CD4-positive, alpha-beta T cell treated with Interferon gamma for 1 hour (primary cell): ENCODE measurements at regions not wholly inside any gene's neighbourhood (a gene's known extent, or its start where the extent isn't known, plus 50 kb on each side); places are given as distances from the start of the nearest gene placed in this dataset.
"Not testable (repeated sequence)": the region's sequence is repeated elsewhere in the genome, so short reads cannot be mapped to it uniquely, and the experiment has no call there.

ENCODE experiments used
- DNase-seq: peaks from one replicate; pipeline ENCODE4 v3.0.0-alpha.2; 2020

DNA sequence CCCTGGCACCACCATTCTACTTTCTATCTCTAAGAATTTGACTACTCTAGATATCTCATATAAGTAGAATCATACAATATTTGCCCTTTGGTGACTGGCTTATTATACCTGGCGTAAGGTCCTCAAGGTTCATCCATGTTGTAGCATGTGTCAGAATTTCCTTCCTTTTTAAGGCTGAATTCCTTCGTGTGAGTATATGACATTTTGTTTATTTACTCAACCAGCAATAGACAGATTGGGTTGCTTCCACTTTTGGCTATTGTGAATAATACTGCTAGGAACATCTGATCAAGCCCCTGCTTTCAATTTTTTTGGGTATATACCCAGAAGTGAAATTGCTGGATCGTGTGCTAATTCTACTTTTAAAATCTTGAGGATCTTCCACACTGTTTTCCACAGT lies 232.8 kb upstream of the MCHR2 start:
- DNase-seq = no peak

DNA sequence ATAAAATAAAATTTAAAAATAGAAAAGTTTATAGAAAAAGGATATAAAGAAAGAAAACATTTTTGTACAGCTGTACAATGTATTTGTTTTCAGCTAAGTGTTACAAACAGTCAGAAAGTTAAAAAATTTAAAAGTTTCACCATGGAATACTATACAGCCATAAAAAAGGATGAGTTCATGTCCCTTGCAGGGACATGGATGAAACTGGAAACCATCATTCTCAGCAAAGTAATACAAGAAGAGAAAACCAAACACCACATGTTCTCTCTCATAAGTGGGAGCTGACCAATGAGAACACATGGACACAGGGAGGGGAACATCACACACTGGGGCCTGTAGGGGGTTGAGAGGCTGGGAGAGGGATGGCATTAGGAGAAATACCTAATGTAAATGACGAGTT lies 229.9 kb upstream of the MCHR2 start:
- not testable (repeated sequence) for DNase-seq

DNA sequence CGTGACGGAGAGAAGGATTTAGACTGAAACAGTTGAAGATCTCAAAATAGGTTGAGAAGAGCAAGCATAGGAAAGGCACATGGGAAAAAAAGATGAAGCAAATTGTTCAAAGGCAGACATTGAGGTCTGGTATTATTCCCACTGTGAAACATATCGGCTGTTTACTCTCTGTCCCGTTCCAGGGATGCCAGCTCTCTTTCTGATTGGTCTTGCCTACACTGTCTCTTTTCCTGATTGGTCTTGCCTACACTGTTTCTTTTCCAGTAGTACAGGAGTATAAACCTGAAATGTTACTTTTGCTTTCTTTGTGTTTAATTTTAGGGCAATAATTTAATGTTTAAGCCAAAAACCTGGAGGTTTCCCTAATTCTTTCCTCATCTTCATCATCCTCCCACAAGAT lies 226.5 kb upstream of the MCHR2 start:
- DNase-seq = no peak

DNA sequence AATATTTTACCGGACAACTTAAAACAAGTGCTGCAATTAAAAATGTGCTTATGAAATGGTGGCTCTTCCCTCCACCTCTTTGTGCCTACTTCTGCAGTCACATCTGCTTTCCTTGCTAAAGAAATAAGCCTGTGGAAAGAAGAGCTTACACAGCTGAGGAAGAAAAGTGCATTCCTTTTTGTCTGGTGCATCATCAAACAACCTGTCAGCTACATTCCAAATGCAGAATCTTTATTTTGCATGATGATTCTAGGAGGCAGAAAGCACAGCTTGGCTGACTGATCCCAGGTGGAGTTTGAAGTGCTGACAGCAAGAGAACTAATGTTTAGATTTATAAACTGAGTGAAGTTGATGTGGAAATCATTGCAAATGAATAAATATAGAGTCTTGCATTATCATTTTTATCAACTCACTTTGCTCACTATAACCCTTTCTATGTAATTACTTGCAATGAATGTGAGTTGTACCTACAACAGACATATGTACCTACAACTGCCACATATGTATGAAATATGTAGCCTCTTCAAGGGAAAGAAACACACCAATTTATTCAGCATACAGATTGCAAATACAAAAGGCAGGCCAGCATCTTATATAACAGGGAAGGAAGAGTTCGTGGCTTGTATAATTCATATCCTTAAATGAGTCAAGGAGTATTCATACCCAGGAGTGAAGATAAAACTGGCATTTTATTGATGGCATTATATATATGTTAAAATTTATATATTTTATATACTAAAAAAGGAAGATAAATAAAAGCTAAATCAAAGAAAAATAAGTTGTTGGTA lies 223.4 kb upstream of the MCHR2 start:
- DNase-seq = no peak

DNA sequence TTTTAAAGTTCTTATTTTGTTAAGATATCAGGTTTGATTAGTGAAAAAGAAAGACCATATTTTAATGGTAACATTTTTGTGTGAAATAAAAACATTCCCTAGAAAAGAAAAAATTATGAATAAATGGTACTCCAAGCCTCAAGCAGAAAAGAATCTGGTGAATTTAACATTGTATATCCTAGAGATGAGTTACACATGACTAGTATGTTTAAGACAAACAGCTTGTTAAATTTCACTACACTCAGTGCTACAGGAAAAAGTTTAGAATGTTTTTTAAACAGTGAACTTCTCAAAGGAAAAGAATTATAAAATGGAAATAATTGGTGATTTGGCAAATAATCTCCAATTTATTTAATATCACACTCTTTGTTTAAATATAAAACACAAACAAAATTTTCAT lies 222.7 kb upstream of the MCHR2 start:
- no peak for DNase-seq

DNA sequence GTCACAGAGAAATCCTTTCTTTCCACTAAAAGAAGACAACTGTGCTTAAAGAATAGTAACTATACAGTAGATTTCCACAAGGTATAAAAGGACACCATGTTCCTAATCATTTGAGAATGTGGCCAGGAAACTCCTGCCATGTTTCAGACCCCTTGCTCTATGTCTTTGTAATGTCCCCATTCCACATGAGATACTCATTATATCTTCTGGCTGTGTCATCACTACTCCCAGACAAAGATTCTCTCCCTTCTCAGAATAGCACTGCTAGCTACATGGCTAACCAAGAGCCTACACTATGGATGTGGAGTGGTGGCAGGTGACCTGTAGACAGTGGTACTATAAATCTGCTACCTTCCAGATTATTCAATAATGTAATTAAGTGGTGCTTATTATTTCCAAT lies 218.1 kb upstream of the MCHR2 start:
- no peak for DNase-seq

DNA sequence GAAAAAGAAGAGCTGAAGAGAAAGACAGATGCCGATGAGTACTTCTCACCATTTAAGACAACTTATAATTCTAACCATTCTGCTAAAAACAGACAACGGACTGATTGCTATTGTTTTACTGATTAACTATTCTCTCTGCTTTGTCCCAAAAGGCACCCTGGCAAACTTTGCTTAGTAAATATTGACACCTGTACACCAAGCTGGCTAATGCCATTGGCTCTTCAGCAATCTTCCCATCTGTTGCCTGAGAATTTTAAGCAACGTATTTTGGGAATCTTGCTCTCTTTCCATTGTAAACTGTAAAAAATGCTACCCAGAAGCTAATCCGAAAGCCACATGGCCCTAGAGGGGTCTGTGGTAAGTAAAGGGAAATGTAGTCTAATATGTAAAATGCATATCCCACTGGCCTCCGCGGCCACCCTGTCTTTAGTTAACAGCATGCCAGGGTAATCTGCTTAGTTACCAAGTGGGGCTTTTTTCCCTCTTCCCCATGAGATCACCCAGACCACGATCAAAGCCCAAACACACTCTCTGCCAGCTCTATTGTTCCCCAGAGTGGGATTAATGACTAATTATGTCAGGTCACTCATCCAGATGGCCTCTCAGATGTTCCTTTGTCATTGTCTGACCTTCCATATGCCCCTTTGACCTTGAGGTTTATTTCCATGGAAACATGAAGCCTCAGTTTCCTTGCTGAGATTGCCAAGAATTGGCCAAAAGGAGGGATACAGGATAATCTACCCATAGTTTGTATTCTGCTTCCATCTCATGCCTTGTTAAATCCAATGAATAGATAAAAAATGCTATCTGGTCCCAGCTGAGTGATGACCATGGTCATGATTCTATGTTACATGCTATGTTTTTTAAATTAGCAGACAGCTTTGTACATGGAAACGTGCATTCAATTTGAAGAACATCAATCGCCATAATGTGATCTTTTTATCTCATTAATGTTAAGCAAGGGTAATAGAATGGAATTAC lies 216.4 kb upstream of the MCHR2 start:
- no peak for DNase-seq

DNA sequence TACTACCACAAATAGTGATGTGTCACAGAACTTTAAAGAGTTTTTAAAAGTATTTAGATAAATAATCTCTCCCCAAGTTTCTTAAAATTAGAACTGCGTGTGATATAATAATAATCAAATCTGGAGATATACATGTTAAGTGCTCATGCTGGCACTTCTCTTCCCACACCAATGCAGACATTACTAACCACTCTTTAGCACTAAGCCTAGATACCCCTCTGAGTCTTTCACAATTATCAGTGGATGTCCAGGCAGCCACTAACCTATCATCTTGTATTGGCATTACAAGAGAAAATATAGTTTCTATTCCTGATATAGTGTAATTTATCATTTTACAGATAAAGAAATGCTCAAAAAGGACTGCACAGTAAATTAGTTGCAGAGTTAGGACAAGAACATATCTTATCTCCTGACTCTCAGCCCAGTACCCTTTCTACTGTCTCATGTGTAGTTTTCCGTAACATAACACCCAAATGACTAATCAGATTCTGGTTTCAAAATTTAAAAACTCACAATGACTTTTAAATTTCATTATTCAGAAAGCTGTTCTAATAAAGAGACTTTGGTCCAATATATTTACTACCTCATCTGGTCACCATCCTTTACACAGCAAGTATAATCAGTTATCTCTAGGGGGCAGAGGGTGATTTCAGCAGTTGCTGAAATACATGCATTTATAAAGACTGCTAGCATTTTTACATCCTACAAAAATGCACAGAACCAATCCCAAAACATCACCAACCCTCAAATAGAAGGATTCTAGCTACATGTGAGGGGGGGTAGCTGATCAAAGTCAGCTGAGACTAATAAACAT lies 215.5 kb upstream of the MCHR2 start:
- DNase-seq = no peak

DNA sequence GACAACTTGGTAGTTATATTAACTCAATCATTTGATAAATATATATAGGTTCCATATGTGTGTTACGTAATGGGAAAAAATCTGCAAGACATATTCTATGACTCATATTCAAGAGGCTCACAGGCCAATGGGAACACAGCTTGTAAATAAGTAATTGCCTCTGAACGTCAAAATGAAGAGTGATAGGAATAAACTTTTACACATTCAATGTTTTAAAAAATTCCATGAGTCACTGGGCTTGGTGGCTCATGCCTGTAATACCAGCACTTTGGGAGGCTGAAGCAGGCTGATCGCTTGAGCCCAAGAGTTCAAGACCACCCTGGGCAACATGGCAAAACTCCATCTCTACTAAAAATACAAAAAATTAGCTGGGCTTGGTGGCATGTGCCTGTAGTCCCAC lies 209.4 kb upstream of the MCHR2 start:
- no peak for DNase-seq

DNA sequence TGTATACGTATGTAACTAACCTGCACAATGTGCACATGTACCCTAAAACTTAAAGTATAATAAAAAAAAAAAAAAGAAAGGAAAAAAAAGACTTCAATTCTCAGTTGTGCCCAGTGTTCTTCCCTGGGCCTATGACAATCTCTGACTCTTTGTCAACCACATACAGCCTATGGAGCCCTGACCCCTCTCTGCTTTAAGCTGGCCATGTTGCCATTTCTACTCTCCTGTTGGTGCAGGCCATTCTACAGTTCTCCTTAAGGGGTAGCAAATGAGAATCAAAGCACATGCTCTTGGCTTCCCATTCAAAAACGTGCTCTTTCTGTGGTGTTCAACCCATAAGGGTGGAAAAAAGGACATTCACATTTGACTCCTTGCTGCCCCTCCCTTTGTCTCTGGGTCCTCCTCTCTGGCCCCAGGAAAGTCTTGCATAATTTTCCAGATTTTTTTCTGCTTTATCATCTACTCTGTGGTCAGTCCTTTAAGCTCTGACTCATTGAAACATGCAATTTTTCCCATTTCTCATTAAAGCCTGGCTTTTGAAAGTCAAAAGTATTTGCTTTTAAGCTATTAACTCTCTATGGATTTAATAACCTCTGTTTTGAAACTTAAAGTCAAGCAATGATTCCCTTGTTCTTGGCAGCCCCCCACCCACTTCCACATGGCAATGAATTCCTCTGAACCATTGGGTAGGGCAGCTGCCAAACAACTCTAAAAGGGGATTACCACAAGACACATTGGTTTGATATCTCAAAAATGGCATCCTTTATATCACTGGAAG lies 208.6 kb upstream of the MCHR2 start:
- no peak for DNase-seq

DNA sequence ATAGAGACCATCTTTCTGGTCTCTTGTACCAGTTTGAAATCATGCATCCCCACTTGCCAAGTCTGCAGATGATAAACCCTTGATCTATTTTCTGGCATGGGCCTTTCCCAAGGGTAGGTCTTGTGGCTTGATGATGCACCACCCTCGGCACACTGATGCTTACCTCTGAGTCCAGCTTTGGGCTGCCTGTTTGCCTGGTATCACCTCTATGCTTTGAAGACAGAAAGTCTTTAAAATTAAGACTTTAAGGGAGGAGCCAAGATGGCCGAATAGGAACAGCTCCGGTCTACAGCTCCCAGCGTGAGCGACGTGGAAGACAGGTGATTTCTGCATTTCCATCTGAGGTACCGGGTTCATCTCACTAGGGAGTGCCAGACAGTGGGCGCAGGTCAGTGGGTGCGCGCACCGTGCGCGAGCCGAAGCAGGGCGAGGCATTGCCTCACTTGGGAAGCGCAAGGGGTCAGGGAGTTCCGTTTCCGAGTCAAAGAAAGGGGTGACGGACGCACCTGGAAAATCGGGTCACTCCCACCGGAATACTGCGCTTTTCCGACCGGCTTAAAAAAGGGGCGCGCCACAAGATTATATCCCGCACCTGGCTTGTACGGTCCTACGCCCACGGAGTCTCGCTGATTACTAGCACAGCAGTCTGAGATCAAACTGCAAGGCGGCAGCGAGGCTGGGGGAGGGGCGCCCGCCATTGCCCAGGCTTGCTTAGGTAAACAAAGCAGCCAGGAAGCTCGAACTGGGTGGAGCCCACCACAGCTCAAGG lies 202.4 kb upstream of the MCHR2 start:
- not testable (repeated sequence) for DNase-seq

DNA sequence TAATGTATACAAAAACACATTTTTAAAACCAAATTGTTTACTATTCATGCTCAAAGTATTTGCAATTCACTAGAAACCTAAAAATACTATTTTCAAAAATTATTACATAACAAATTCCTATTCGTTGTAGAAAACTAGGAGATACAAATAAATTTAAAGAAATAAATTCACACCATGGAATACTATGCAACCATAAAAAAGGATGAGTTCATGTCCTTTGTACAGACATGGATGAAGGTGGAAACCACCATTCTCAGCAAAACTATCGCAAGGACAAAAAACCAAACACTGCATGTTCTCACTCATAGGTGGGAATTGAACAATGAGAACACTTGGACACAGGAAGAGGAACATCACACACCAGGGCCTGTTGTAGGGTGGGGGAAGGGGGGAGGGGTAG lies 201.2 kb upstream of the MCHR2 start:
- not testable (repeated sequence) for DNase-seq

DNA sequence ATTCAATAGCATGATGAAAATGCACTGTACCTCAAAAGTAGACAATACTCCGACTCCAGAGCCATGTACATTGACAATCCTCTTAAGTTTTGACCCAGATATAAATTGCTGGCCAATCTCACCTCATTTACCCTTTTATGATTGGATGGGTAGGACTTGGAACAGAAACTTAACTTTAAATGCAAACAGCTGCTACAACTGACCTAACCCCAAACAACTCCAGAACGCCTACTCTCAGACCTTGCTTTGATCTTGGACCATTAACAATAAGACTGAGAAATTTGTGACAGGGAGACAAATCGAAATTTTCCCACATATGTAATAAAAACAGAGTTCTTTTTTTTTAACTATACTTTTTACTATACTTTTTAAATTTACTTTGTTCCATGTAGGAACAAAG lies 200.5 kb upstream of the MCHR2 start:
- no peak for DNase-seq

DNA sequence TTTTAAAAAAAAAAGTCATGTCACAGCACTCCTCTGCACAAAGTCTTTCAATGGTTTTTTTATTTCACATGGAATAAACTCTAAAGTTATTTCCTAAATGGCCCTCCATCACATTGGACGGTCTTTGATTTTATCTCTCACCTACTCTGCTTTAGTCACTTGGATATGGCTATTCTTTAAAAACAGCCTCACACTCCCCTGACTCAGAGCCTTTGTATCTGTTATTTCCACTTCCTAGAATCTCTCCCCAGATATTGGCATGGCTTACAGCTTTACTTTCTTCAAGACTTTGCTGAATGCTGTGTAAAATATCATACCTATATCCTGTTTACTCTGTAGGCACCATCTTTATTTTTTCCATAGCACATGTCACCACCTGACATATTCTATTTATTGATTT lies 194.7 kb upstream of the MCHR2 start:
- DNase-seq = no peak

DNA sequence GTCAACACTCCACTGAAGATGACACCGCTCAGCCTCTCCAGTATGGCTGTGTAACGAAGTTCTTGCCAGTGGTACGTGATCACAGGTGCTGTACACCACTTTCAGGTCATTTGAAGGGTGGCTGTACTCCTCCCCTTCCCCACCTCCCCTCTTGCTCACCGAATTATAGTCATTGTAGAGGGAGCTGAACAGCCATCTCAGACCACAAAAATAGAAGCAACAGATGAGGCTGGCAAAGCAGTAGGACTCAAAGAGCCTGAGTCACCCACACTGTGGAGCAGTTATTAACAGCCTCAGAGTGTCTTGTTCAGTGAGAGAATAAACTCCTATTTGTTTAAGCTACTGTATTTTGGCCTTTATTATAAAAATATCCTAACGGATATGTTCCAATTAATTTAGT lies 192.5 kb upstream of the MCHR2 start:
- no peak for DNase-seq

DNA sequence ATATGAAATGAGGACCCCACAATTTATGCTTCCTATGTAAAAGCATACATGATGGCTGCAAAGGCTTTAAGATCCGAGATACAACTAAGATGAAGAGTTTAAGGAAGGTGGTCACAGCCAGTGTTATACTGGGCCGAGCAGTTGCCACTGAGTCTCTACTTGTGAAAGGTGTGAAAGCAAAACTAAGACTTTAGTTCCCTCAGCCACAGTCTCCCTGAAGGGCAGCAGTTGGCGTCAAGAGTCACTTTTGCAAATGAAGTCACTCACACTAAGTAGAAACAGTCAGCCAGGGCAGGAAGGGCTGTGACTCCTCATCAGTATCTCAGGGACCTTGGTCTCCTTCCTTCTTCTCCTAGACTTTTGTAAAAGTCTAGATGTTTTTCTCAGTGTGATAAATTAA lies 191.6 kb upstream of the MCHR2 start:
- DNase-seq = no peak

DNA sequence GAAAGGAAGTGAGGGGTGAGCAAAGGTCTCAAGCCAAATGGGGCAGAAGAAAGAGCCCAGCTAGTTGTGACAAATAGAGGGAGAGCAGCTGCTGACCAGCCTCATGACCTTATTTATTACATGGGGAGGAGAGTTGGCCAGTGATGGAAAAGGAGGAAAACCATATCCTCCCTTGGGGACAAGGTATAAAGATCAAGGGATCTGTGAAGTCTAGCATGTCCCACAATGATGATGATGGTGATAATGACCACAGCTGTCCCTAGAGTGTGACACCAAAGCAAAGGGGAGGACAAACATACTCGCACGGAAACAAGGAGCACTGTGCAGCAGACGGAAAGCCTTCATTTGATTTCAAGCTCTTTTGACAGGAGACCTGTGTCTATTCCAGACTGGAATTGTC lies 190.4 kb upstream of the MCHR2 start:
- no peak for DNase-seq

DNA sequence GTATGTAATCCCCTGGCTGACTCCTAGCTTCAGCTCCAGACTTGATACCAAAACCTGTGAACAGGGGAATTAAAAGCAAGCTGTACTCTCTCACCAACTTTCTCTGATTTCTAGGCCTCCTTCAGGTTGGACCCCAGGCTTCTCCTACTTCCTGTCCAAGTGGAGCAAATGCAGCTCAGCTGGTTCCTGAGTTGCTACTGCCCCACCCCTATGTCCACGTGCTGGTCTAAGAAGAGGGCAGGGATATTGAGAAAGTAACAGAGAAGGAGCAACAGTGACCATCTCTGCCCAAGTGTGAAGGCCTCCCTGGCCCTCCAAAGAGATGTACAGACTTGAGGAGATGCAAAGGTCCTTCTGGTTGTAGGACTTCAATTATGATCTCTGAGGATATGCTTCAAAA lies 188.3 kb upstream of the MCHR2 start:
- DNase-seq = no peak

DNA sequence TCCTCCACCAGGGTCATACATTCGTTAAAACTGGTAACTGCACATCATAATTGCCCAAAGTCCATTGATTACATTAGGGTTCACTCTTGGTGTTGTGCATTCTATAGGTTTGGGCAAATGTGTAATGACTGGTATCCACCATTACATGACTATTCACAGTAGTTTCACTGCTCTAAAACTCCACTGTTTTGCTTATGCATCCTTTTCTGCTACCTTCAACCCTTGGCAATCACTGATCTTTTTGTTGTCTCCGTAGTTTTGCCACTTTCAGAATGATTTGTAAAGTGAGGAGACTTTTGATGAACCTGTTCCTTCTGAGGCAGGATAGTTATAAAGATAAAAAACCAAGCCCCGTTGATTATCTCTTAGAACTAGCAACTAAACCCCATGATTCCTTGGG lies 187.3 kb upstream of the MCHR2 start:
- no peak for DNase-seq

DNA sequence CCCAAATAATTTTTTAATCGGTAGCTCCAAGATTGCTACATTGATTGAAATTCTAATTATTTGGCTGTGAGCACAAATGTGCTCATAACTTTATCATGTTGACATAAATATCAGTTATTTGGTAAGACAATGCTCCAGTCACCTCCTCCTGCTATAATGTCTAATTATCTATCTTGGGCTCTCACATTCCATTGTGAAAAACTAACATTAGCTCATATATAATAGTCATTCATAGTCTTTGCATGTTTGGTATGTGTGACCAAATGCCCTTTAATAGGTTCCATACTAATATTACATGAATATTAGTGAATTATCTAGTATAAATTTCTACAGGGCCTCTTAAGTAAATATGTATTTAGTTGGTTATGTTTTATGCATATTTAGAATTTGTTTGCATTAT lies 185.6 kb upstream of the MCHR2 start:
- DNase-seq = no peak

DNA sequence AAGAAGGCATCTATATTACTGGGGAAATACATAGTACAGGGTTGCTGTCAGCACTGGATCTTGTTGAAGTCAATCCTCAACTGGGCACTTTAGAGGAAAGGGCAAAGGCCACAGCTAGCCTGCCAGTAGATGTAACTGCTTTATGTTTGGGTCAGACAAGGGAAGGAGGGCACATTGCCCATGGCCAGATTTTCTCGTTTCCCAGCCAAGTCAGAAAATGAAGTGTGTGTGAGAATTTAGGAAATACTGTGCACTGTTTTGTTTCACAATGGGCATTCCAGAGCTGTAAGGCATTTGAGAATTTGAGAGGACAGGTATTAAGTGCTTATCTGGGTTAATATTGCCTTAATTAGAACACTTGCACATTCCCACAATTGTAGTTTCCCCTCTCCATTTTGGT lies 183.9 kb upstream of the MCHR2 start:
- DNase-seq = no peak
